ENCODE measurements at regions not wholly inside any gene's neighbourhood (a gene's known extent, or its start where the extent isn't known, plus 50 kb on each side); places are given as distances from the start of the nearest gene placed in this dataset.
"Not testable (repeated sequence)": the region's sequence is repeated elsewhere in the genome, so short reads cannot be mapped to it uniquely, and the experiment has no call there.

DNA sequence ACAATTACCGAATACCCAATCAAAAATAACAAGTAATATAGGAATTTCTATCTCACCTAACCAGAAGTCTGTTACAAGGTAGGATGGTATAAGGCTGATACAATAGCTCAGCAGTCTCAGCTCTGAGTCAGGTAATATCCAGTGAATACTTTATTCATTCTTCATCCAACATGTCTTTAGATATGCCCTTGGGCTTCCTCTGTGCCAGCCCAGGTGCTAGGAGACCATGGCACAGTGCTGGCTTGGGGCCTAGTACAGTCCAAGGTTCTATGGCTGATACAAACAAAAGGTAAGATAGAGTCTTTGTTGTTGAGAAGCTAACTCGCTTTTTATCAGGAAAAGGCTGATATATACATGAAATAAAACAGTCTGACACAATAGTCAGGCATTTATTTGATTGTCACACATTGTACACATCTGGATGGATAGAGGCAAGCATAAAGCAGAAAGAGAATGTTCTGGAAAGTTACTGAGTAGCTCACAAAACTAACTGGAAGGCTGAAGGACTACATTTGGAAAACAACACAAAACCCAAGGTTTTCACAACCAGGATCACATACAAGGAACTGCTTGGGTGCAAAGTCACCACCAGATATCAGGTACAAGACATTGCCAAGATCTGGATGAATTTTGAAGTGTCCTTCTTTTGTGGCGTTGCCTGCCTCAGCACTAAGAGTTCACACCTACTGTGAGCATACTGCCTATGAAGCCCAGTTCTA, 110.4 kb upstream of the SCAF8 start:
- Histone ChIP-seq H3K4me2 (ENCODE audit: low read length) (no peak overlapping the region), H3K27me3 (ENCODE audit: control insufficient read depth, low read length) (no peaks in the 10 kb centered on the region), H3K27ac (ENCODE audit: low read depth, low read length) (no peak overlapping the region), H3K9me3 (ENCODE audit: control insufficient read depth, insufficient read depth, low read length) (no peaks in the 10 kb centered on the region), H3K4me1 (ENCODE audit: control insufficient read depth, low read length) (no peaks in the 10 kb centered on the region), H3K79me2 (ENCODE audit: control insufficient read depth, low read length) (no peaks in the 10 kb centered on the region), H3K36me3 (ENCODE audit: control insufficient read depth, low read length) (no peaks in the 10 kb centered on the region), H3K4me3 (ENCODE audit: low read length) (no peak overlapping the region), H3K9me2 (replicated peaks; ENCODE audit: control insufficient read depth, low read length) (no peaks in the 10 kb centered on the region), H3F3A (ENCODE audit: control insufficient read depth, insufficient read depth) (no peaks in the 10 kb centered on the region), H4K20me1 (ENCODE audit: control insufficient read depth, insufficient read depth, low read depth, low read length) (no peaks in the 10 kb centered on the region)
- TF ChIP-seq EZH2phosphoT487 (IDR thresholded peaks at IDR 0.05; ENCODE audit: borderline replicate concordance, low read length): no peak
- TF ChIP-seq, protein P1, sequence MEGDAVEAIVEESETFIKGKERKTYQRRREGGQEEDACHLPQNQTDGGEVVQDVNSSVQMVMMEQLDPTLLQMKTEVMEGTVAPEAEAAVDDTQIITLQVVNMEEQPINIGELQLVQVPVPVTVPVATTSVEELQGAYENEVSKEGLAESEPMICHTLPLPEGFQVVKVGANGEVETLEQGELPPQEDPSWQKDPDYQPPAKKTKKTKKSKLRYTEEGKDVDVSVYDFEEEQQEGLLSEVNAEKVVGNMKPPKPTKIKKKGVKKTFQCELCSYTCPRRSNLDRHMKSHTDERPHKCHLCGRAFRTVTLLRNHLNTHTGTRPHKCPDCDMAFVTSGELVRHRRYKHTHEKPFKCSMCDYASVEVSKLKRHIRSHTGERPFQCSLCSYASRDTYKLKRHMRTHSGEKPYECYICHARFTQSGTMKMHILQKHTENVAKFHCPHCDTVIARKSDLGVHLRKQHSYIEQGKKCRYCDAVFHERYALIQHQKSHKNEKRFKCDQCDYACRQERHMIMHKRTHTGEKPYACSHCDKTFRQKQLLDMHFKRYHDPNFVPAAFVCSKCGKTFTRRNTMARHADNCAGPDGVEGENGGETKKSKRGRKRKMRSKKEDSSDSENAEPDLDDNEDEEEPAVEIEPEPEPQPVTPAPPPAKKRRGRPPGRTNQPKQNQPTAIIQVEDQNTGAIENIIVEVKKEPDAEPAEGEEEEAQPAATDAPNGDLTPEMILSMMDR (IDR thresholded peaks at IDR 0.05; ENCODE audit: low read depth, low read length, poor library complexity, severe bottlenecking): no peak

DNA sequence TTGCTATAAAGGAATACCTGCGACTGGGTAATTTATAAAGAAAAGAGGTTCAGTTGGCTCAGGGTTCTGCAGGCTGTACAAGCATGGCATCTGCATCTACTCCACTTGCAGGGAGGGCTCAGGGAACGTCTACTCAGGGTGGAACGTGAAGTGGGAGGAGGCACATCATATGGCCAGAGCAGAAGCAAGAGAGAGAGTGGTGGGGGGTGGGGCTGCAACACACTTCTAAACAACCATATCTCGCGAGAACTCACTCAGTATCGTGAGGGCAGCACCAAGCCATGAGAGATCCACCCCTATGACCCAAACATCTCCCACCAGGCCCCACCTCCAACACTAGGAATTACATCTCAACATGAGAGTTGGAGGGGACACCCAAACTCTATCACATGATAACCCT, 109.8 kb upstream of the SCAF8 start:
- Histone ChIP-seq H3K36me3 (ENCODE audit: control insufficient read depth, low read length) (no peaks in the 10 kb centered on the region), H3F3A (ENCODE audit: control insufficient read depth, insufficient read depth) (no peaks in the 10 kb centered on the region), H3K27ac (ENCODE audit: low read depth, low read length) (no peak overlapping the region), H3K27me3 (ENCODE audit: control insufficient read depth, low read length) (no peaks in the 10 kb centered on the region), H4K20me1 (ENCODE audit: control insufficient read depth, insufficient read depth, low read depth, low read length) (no peaks in the 10 kb centered on the region), H3K9me3 (ENCODE audit: control insufficient read depth, insufficient read depth, low read length) (no peaks in the 10 kb centered on the region), H3K9me2 (replicated peaks; ENCODE audit: control insufficient read depth, low read length) (no peaks in the 10 kb centered on the region), H3K4me3 (ENCODE audit: low read length) (no peak overlapping the region), H3K79me2 (ENCODE audit: control insufficient read depth, low read length) (no peaks in the 10 kb centered on the region), H3K4me2 (ENCODE audit: low read length) (no peak overlapping the region), H3K4me1 (ENCODE audit: control insufficient read depth, low read length) (no peaks in the 10 kb centered on the region)
- TF ChIP-seq, protein P1 (IDR thresholded peaks at IDR 0.05; ENCODE audit: low read depth, low read length, poor library complexity, severe bottlenecking): no peak
- no peak for TF ChIP-seq EZH2phosphoT487 (IDR thresholded peaks at IDR 0.05; ENCODE audit: borderline replicate concordance, low read length)

DNA sequence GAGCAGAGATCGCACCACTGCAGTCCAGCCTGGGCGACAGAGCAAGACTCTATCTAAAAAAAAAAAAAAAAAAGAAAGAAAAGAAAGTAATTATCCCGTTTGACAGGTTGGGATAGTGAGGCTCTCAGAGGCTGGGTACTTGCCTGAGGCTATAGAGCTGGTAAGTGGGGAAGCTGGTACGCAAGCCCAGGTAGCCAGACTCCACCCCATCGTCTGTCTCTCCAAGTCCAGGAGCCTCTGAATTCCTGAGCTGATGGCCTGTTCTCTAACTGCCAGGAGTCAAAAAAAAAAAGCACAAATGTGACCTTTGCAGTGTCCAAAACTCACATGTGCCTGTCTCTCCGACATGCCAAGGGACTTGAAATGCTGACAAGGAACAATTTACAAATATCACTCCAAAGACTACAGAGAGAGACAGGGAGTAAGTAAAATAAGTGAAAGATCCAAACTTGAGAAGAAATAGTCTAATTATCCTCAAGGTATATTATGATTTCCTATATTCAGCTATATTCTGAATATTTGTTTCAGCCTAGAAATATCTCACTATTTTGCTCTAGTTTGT, 109.1 kb upstream of the SCAF8 start:
- Histone ChIP-seq H3K9me3 (ENCODE audit: control insufficient read depth, insufficient read depth, low read length) (no peaks in the 10 kb centered on the region), H3K79me2 (ENCODE audit: control insufficient read depth, low read length) (no peaks in the 10 kb centered on the region), H3K4me2 (ENCODE audit: low read length) (no peak overlapping the region), H3K4me3 (ENCODE audit: low read length) (no peak overlapping the region), H3K36me3 (ENCODE audit: control insufficient read depth, low read length) (no peaks in the 10 kb centered on the region), H3K27ac (ENCODE audit: low read depth, low read length) (no peak overlapping the region), H3F3A (ENCODE audit: control insufficient read depth, insufficient read depth) (no peaks in the 10 kb centered on the region), H3K27me3 (ENCODE audit: control insufficient read depth, low read length) (no peaks in the 10 kb centered on the region), H3K9me2 (replicated peaks; ENCODE audit: control insufficient read depth, low read length) (no peaks in the 10 kb centered on the region), H3K4me1 (ENCODE audit: control insufficient read depth, low read length) (no peaks in the 10 kb centered on the region), H4K20me1 (ENCODE audit: control insufficient read depth, insufficient read depth, low read depth, low read length) (no peaks in the 10 kb centered on the region)
- TF ChIP-seq EZH2phosphoT487 (IDR thresholded peaks at IDR 0.05; ENCODE audit: borderline replicate concordance, low read length): no peak
- TF ChIP-seq, protein P1 (IDR thresholded peaks at IDR 0.05; ENCODE audit: low read depth, low read length, poor library complexity, severe bottlenecking): no peak

DNA sequence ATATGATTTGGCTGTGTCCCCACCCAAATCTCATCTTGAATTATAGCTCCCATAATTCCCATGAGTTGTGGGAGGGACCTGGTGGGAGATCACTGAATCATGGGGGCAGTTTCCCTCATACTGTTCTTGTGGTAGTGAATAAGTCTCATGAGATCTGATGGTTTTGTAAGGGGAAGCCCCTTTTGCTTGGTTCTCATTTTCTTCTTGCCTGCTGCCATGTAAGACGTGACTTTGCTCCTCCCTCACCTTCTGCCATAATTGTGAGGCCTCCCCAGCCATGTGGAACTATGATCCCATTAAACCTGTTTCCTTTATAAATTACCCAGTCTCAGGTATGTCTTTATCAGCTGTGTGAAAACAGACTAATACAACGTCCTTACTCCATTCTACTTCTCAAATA, 108.5 kb upstream of the SCAF8 start:
- not testable (repeated sequence) for H3K27me3 ChIP-seq (ENCODE audit: control insufficient read depth, low read length)

More for the DNA sequence above, 108.5 kb upstream of the SCAF8 start:
- not testable (repeated sequence) for H3K27ac ChIP-seq (ENCODE audit: low read depth, low read length); H3F3A ChIP-seq (ENCODE audit: control insufficient read depth, insufficient read depth); H3K4me1 ChIP-seq (ENCODE audit: control insufficient read depth, low read length); H4K20me1 ChIP-seq (ENCODE audit: control insufficient read depth, insufficient read depth, low read depth, low read length); H3K9me3 ChIP-seq (ENCODE audit: control insufficient read depth, insufficient read depth, low read length); H3K36me3 ChIP-seq (ENCODE audit: control insufficient read depth, low read length); H3K9me2 ChIP-seq (replicated peaks; ENCODE audit: control insufficient read depth, low read length); H3K4me3 ChIP-seq (ENCODE audit: low read length); H3K4me2 ChIP-seq (ENCODE audit: low read length); H3K79me2 ChIP-seq (ENCODE audit: control insufficient read depth, low read length)
